ENCODE measurements at regions not wholly inside any gene's neighbourhood (a gene's known extent, or its start where the extent isn't known, plus 50 kb on each side); places are given as distances from the start of the nearest gene placed in this dataset.
"Not testable (repeated sequence)": the region's sequence is repeated elsewhere in the genome, so short reads cannot be mapped to it uniquely, and the experiment has no call there.

DNA sequence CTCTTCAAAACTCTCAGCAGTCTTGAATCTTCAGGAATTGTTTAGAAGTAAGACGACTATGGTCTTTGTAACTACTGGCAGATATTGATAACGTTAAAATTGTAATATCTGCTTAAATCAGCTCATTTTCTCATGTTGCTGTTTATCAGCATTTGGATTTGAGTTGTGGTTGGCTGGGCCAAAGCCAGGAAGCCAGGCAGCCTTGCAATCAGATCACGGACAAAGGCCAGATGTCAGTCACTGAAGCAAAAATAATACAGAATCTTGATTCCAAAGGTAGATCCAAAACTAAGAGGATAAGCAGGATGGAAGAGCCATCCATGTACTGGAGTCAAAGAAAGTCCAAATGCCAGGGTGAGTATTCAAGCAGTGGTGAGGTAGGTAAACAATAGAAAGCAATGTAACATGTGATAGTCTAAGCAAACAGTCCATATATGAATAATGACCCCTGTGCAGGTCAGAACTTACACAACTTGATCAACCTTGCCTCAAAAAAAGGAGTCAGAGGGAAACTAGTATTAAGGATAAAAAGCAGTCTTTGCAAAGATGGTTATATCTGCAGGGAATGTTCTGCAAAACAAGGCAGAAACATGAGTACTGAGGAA is 95.8 kb upstream of the RAP1B start:
- no peak for DNase-seq

DNA sequence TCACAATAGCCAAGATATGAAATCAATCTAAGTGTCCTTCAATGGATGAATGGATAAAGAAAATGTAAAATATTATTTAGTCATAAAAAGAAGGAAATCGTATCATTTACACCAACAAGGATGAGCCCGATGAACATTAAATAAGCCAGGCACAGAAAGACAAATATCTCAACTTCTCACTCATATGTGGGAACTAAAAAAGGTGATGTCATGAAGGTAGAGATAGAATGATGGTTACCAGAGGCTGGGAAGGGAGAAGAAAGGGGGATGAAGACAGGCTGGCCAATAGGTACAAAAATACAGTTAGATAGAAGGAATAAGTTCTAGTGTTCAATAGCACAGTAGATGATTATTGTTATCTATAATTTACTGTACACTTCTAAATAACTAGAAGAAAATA is 94.9 kb upstream of the RAP1B start:
- DNase-seq: no peak

DNA sequence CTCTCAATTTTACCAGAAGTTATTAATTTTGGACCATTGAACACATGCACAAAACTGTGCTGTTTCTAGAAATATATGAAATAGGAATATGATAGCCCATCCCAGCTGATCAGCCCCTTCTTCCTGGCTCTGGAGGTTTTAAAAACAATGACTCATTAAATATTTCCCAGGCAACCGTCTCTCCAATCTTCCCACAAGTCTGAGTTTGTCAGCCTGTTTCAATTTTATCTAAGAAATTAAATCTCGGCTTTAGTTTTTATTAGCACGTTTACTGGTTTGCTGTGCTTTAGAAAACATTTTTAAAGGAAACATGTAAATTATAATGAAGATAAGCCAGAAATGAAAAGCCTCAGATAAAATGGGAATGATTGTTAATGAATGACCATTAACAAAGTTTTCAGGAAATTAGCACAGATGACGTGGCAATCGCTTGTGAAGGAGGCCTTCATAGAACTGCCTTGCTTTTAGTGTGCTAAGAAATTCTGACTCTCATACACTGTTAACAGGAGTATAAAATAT is 89.3 kb upstream of the RAP1B start:
- DNase-seq: no peak

DNA sequence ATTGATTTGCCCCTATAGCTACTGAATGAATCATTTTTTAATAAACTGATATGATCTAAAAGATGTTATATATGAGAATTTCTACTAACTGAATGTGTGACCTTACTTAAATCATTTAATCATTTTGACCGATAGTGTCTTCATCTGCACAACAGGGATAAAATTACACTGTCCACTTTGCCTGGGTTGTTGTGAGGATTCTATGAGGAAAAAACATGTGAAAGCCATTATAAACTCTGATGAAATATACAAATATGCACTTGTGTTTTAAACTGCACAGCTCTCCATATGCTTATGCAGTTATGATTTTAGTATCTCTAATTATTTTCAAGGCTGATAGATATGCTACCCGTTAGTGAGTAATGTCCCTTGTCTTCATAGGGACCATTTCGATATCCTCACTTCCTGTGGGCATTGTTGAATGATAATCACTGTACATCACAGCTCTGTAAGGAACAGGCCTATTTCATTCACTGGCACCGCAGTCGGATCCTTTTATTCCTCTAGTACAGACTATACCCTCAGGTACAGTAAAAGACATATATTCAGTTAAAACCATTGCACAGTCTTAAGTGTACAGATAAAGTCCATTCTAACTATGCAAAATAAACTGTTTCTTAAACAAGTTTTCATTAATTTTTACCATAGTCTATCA is 88.7 kb upstream of the RAP1B start:
- no peak for DNase-seq

DNA sequence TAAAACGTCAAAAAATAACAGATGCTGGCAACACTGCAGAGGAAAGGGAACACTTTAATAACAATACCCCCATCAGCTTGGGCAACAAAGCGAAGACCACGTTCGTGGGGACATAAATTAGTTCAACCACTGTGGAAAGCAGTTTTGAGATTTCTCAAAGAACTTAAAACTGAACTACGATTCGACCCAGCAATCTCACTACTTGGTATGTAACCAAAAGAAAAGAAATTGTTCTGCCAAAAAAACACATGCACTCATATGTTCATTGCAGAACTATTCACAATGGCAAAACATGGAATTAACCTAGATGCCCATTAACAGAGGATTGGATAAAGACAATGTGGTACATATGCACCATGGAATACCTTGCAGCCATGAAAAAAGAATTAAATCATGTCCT is 81.2 kb upstream of the RAP1B start:
- DNase-seq: no peak

GRCh38 chr12:68529869-68530268 is 80.8 kb upstream of the RAP1B start:
- DNase-seq: no peak

- no peak for DNase-seq
Observed at GRCh38 chr12:68530299-68530698, 80.4 kb upstream of the RAP1B start.

GRCh38 chr12:68530965-68531364 is 79.7 kb upstream of the RAP1B start:
- DNase-seq: no peak

GRCh38 chr12:68532204-68532886 is 78.4 kb upstream of the RAP1B start:
- no peak for DNase-seq

DNA sequence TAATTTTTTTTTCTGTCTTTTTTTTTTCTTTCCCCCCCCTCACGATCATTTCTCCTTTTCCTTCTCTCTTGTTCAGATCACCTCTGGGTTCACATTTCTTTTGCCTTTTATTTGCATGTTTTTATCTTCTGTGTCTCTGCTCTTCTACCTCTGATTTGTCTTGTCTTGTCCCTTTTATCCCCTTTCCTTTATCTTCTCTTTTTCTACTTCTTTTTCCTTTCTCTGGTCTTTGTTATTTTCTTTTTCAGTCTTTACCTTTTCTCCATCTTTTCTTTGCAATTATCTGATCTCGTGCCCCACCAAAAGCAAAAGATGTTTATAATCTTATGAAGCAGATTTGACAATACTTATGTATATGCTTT is 77.8 kb upstream of the RAP1B start:
- no peak for DNase-seq

DNA sequence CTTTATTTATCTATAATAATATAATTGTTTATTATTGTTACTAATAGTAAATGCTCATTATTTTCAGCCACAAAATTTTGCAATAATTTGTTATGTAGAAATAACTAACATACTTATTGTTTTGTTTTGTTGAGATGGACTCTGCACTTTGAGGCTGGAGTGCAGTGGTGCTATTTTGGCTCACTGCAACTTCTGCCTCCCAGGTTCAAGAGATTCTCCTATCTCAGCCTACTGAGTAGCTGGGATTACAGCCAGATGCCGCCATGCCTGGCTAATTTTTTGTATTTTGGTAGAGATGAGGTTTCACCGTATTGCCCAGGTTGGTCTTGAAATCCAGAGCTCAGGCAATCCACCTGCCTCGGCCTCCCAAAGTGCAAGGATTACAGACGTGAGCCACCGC is 76.6 kb upstream of the RAP1B start:
- no peak for DNase-seq

DNA sequence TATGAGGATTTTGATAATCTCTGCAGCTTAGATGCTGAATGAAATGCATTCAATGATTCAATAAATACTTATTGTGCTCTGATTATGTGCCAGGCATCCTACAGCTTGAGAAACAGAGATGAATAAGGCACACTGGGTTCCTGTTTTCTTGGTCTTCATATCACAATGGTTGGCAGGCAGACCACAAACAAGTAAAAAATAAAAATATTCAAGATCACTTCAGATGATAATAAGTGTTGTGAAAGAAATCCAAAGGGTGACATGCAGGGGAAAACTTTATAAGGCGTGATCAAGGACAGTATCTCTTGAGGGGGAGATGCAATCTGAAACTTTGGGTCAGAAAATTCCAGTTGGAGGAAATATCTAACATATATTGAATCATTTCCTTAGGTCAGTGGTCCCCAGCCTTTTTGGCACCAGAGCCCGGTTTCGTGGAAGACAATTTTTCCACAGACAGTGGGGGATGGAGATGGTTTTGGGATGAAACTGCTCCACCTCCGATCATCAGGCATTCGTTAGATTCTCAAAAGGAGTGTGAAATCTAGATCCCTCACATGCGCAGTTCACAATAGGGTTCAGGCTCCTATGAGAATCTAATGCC is 73.7 kb upstream of the RAP1B start:
- DNase-seq: no peak

GRCh38 chr12:68537571-68537970 is 73.1 kb upstream of the RAP1B start:
- DNase-seq: no peak

- no peak for DNase-seq
Observed at GRCh38 chr12:68538726-68539614, 71.7 kb upstream of the RAP1B start.

DNA sequence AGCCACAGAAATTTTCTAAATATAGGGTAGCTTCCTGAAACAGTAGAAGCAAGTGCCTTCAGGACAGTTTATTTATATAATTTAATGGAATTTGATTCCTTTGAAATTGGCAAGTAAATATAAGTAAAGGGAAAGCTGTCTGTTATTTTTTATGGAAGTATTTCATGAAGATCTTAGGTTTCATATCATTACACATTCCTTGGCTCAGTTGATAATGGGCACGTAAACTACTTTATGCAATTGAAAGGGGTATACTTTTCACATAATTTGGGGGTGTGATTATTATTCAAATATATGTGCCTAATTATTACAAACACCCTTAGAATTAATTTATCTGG is 71.1 kb upstream of the RAP1B start:
- DNase-seq: no peak

DNA sequence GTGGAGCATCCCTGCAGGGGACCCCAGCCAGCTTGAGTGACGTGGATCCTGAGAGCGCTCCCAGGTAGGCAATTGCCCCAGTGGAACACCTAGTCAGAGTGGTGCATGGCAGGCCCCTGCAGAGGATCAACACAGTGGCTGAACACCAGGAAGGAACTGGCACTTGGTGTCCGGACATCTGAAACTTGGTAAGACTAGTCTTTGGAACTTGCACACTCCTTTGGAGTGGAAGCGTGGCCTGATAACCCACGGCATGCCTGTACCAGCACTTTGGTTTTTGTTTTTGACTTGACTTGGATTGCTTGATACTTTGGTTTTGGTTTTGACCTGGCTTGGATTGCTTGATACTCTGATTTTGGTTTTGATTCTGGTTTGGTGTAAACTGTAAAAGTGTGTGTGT is 69.9 kb upstream of the RAP1B start:
- DNase-seq: not testable (repeated sequence)

GRCh38 chr12:68547318-68547717 is 63.4 kb upstream of the RAP1B start:
- DNase-seq: not testable (repeated sequence)

DNA sequence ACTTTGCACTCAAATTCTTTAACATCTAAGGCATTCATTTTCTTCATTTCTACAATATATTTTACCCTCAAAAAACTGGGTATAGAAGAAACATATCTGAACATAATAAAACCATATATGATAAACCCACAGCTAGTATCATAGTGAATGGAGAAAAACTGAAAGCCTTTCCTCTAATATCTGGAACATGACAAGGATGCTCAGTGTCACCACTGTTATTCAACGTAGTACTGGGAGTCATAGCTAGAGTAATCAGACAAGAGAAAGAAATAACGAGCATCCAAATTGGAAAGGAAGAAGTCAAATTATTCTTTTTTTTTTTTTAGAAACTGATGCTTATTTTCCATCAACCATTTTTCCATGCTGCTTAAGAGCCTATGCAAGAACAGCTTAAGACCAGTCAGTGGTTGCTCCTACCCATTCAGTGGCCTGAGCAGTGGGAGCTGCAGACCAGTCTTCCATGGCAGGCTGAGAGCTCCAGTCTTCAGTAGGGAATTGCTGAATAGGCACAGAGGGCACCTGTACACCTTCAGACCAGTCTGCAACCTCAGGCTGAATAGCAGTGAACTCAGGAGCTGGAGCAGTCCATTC is 58.0 kb upstream of the RAP1B start:
- not testable (repeated sequence) for DNase-seq

GRCh38 chr12:68557011-68557730 is 53.5 kb upstream of the RAP1B start:
- DNase-seq: no peak

- no peak for DNase-seq
Observed at GRCh38 chr12:68559246-68559645, 51.5 kb upstream of the RAP1B start.

DNA sequence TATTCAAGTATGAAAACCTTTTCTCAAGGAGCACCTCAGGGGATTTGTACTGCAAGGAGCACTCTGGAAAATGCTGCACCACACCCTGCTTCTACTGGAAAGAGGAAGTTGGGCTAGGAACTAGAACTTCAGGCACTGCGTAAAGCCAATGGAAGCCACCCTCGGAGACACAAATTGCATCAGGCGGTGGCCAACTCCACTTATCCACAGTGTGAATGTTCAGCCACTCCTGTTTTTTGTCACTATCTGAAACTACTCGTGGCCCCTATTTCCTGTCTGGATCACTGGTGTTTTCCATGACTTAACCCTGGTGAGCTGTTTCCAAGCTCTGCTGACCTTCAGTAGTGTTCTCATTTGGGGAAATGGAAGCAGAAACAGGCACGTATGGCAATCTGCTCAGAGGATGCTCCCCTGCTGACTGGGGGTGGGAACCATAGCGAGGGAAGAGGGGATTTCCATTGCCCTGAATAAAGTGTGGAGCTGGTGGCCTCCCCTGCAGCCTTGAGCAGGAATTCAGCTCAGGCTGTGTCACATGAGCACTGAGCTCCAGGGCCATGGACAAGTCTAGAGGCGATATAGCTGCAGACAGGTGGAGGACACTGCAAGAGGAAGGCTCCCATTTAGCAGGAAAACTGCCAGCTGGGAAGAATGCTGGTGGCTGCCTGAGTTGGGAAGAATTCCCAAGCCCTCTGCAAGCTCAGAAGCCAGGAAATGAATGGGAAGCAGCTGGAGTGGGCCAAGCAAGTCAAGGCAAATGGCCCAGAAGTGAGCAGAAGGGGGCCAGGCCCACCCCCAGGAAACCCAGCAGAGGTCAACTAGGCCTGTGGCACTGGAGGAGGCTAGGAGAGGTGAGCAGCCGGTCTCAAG is 50.5 kb upstream of the RAP1B start:
- no peak for DNase-seq

Measured in NCI-H1417 treated with DMSO at 0.1 percent for 48 hours (cell line).